GM10266 (cell line): ENCODE measurements at regions not wholly inside any gene's neighbourhood (a gene's known extent, or its start where the extent isn't known, plus 50 kb on each side); places are given as distances from the start of the nearest gene placed in this dataset.

Source experiments
- DNase-seq: peaks from one replicate; pipeline ENCODE4 v3.0.0; 2012; ENCODE audit errors: extremely low spot score
- TF ChIP-seq, protein P1 (sequence below): IDR thresholded peaks from 2 replicates; pipeline ENCODE4 v1.5.1; 2012; ENCODE audit warnings: mild to moderate bottlenecking, low read depth; ENCODE audit not compliant: control insufficient read depth, insufficient read depth; ENCODE audit errors: missing control alignments

DNA sequence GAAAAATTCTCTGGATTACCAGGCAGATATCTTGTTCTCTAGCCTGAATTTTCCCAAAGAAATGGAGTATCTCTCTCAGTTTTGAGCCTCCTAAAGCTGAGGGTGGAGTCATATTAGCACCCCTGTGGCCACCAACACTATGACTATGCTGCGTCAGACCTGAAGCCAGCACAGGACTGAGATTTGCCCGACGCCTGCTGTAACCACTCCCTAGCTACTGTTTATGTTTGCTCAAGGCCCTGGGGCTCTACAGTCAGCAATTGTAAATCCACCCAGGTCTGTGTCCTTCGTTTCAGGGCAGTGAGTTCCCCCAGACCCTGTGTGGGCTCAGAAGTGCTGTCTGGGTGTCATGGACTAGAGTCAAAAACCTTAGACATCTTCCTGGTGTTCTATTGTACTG lies 61.4 kb downstream of the ZXDA start:
- no peak for DNase-seq
- TF ChIP-seq, protein P1, sequence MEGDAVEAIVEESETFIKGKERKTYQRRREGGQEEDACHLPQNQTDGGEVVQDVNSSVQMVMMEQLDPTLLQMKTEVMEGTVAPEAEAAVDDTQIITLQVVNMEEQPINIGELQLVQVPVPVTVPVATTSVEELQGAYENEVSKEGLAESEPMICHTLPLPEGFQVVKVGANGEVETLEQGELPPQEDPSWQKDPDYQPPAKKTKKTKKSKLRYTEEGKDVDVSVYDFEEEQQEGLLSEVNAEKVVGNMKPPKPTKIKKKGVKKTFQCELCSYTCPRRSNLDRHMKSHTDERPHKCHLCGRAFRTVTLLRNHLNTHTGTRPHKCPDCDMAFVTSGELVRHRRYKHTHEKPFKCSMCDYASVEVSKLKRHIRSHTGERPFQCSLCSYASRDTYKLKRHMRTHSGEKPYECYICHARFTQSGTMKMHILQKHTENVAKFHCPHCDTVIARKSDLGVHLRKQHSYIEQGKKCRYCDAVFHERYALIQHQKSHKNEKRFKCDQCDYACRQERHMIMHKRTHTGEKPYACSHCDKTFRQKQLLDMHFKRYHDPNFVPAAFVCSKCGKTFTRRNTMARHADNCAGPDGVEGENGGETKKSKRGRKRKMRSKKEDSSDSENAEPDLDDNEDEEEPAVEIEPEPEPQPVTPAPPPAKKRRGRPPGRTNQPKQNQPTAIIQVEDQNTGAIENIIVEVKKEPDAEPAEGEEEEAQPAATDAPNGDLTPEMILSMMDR: no peak

DNA sequence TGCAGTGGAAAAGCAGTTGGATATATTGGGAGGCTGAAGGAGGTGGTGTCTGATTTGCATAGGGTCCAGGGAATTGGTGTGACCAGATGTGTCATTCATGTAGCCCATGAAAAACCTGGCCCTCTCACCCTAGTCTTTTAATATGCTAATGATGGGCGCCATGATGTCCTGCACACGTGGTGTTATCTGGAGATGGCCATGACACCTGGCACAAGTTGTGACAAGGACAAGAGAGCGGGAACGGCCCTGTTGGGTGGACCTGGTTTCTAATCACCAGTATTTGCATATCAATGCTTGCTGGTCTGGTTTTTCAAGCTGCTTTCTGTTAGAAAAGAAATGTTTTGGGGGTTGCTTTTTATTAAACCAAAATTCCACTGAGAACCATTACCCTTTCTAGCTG lies 87.4 kb downstream of the ZXDA start:
- TF ChIP-seq, protein P1: no peak
- DNase-seq: no peak

DNA sequence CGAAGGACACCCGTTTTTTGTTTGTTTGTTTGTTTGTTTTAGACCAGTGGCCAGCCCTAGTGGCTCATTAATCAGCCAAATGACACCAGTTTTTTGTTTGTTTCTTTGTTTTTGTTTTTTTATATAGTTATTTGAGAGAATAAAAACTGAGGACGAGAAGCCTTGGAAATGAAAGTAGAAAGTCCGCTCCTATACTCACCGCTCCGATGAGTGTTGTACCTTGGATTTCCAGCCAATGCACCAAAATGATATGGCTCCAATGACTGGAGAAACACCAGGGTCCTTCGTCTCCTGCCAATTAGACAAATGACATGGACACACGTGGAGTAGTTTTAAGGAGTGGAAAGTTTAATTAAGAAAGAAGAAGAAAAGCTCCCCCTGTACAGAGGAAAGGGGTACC lies 87.9 kb downstream of the ZXDA start:
- TF ChIP-seq, protein P1: no peak
- no peak for DNase-seq

DNA sequence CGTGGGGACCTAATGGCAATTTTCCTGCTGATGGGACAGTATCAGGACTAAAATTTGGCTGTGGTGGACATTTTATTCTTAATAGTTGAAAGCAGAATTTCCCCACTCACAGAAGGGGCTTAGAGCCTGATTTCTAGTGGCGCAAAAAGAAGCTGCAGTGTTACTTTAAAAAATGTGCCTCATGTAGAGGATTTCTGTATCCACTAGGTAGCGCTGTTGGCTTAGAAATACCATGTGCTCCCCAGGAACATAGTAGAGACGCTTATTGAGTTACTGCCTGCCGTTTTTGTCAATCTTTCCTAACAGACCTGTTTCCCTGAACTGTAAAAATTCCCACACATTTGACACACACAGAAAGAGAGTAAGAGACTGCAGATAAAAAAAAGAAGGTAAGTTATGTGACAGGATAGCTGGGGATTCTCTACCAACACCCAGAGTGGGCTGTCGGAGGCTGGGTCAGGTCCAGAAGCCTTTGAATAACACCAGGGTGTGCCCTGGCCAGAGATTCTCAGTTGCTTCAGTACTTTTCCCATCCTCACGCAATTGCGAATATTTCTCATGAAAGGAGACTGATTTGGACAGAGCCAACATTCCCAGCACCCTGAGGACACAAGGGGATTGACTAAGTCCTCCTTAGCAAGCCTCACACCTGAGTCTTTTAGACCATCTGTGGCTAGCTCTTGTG lies 88.4 kb downstream of the ZXDA start:
- peak; percentile 13 for DNase-seq
- TF ChIP-seq, protein P1: peak; percentile 43

DNA sequence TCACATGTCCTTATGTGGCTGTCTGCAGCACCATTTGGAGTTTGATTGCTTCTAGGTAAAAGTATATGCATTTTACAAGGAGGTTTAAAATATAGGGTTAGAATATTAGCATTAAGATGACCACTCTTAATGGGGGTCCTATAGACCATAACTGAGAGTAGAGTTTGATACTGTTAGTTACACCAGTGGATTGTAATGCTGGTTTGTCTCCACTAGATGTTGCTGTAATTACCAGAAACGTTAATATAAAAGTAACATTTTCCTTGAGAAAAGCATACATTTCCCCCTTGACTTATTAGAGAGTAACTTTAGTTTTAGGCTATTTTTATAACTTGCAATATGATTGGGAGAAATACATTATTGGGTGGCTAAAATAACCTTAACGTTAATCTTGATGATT lies 93.0 kb downstream of the ZXDA start:
- TF ChIP-seq, protein P1: no peak
- DNase-seq: peak; percentile 1

DNA sequence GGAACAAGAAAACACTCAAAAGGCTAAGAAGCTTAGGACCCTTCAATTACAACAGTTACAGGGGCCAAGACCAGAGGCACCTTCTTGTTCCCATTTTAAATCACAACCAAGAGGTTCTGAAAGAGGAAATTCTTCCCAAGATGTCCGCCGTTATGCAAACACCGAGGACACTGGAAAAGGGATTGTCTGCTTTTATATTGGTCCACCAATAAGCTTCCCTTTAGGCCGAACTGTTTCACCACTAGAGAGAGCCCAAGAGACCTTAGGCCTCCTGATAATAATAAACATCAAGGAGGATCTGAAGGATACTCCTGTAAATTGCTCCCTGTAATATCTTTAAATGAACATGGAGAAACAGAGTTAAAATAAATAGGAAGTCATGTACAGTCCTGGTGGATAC lies 92.6 kb upstream of the NLRP2B start:
- TF ChIP-seq, protein P1: no peak
- no peak for DNase-seq

DNA sequence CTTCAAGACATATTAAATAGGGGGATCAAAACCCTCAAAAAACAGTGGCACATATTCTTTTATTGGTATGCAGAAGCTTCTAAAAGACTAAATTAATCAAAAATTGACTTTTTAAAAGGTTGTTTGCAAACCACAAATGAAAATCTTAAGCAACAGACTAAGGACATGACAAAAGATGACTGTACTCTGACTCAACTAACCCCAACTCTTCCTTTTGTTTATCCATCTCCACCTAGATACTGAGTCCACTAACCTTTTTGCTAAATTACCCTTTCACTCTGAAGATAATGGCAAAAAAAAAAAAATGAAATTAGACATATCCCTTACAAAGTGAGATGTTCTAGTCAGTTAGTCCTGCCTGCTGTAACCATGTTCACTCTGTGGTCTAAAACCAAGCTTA lies 91.6 kb upstream of the NLRP2B start:
- TF ChIP-seq, protein P1: no peak
- DNase-seq: no peak
